HG03571 (cell line): ENCODE measurements at regions not wholly inside any gene's neighbourhood (a gene's known extent, or its start where the extent isn't known, plus 50 kb on each side); places are given as distances from the start of the nearest gene placed in this dataset.
"Not testable (repeated sequence)": the region's sequence is repeated elsewhere in the genome, so short reads cannot be mapped to it uniquely, and the experiment has no call there.

Experiments used
- ATAC-seq: cut with Tn5 transposase; IDR thresholded peaks from one replicate; pipeline ENCODE4 v1.9.1; 2021; ENCODE audit not compliant: unreplicated experiment

DNA sequence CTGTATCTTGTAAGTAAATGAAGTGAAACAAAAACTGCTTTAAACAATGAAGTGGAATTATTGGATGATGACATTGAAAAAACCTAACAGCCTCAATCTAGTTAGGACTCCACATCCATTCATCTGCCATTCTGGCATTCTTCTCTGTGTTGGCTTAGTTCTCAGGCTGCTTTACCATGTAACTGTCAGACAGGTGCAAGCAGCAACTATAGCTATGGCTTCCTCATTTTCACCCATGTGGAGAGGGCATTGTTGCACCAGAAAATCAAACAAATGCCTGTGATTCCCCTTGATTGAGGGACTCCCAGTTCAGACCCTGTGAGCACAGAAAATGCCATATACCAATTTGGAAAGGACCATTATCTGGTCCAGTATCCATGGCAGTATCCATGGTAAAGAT is 129.5 kb upstream of the NYAP2 start:
- ATAC-seq, result no peak

DNA sequence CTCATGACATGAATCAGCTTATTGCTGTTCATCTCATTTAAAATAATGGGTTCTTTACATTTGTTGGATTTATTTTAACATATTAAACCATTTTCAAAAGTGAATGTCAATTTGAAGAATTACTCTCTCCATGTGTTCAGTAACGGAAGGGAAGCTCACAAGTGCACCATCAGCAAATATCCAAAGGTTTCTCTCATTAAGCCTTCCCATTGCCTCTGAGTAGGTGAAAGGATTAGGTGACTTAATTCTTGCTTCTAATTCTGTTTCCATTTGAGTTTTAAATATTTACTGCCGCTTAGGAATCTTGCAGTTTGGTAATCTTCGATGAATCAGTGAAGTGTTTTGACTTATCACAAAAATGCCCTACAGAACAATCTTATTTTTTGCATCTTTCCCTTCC is 145.1 kb upstream of the NYAP2 start:
- ATAC-seq, result no peak

DNA sequence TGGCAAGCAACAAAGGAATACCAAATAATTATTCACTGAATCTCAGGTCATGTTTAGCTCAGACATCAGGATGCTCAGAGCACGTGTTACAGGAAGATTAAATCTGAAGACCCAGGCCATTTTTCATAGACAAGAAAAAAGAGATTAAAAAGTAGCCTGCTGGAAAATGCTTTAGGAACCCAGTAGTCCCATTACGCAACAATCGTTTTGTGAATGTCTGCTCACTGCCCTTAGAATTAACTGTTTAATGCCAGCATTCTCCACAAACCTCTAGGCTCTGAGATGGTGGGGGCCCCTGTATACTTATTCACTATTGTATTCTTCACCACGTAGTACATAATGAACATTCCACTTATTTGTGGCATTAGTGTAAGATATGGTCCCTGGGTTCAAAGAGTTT is 154.6 kb upstream of the NYAP2 start:
- ATAC-seq, result no peak

DNA sequence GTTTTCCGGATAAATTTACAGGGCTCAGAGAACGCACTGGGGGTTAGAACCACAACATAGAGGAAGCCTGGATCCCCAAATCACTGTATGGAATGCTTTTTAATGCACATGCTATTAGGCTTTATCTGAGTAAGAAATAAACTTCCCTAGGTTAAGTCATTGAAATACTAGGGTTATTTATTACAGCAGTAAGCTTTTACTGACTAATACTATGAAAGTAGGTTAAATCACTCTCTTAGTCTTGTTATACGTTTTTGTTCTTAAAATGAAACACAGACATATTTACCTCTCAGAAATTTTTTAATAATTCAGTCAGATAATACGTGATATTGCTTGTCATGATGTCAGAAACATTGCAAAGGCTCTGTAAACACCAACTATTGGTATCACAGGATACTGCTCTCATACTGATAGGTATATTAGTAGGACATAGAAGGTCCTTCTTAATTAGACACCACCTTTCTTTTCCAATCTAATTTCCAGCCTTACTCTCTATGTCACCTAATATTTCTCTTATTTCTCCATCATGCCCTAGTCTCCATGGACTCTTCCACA is 162.7 kb upstream of the NYAP2 start:
- peak; percentile 58 for ATAC-seq

DNA sequence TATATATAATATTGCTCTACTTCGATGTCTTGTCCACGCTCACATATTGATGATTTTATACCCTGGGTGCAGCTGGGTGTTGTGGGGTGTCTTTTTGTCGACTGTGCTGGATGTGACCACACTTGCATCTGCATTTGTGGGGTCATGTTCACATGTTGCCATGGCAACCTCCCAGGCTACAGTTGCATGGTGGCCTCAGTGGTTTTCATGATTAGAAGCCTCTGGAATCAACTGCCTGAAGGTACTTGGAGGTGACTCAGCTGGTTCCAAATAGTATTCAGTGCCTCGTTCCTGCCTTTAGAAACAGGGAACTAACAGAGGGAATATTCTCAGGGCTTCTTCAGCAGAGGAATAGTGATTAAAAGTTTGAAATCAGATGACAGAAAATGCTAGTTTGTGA is 166.3 kb upstream of the NYAP2 start:
- ATAC-seq, result no peak

DNA sequence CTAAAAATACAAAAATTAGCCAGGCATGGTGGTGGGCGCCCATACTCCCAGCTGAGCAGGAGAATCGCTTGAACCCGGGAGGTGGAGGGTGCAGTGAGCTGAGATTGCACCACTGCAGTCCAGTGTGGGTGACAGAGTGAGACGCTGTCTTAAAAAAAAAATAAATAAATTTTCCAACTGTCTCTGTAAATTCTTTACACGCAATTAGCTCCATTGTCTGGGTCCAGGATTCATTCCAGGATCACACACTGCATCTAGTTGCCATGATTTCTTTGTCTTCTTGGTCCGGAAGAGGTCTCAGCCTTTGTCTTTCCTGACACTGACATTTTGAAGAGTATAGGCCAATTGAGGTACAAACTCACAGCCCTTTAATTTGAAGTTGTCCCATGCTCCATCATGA is 167.6 kb upstream of the NYAP2 start:
- no peak for ATAC-seq

DNA sequence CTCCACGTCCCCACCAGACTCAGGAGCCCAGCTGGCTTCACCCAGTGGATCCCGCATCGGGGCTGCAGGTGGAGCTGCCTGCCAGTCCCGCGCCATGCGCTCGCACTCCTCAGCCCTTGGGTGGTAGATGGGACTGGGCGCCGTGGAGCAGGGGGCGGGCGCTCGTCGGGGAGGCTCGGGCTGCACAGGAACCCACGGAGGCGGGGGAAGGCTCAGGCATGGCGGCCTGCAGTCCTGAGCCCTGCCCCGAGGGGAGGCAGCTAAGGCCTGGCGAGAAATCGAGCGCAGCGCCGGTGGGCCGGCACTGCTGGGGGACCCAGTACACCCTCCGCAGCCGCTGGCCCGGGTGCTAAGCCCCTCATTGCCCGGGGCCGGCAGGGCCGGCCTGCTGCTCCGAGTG is 170.2 kb upstream of the NYAP2 start:
- ATAC-seq, result not testable (repeated sequence)

DNA sequence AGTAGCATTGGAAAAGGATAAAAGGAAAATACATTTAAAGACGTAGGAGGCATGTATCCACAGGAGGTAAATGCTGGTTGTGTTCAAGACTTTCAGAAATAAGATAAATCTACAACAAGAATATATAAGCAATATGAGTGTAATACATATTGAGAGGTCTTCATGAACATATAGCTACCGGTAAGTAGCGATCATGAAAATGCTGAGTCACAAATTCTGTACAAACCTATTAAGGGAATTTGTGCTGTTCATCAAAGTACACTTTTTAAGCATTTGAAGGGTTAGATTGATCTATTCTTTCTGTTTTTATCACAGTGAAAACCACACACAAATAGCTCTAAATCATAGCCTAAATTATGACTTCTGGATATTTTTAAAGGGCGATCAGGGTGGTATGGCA is 173.1 kb upstream of the NYAP2 start:
- no peak for ATAC-seq

DNA sequence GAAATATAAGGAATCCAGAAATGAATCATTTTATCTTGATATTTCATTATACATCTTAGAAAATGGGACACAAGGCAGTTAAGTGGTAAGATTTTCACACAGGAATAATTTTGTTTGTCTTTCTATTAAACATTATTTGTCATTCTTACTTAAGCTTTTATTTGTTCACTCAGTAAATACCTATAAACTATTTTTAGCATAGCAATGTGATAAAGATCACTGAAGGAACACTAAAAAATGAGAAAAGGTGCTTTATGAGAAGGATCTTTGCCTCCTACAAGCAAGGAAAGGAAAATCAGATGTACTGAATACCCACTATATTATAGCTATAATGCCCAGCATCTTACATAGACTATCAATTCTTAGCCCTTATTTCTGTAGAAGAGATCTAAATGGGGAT is 176.2 kb upstream of the NYAP2 start:
- ATAC-seq, result no peak

DNA sequence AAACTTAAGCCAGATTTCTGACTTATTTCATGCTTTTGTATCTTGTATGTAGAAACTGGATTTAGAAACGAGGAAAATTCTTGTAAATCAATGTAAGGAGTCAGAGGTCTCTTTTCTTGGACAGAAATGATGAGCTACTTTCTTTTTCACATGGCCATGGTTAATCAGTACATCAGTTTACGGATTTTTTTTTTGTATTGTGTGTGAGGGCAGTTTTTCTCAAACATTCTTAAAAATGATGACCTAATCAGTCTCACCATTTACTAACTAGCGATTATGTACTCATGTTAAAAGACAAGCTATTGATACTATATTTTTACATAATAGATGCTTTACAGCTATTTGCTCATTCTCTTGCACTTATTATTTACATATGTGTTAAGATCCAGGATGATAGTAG is 165.2 kb upstream of the DOCK10 start:
- ATAC-seq, result no peak

DNA sequence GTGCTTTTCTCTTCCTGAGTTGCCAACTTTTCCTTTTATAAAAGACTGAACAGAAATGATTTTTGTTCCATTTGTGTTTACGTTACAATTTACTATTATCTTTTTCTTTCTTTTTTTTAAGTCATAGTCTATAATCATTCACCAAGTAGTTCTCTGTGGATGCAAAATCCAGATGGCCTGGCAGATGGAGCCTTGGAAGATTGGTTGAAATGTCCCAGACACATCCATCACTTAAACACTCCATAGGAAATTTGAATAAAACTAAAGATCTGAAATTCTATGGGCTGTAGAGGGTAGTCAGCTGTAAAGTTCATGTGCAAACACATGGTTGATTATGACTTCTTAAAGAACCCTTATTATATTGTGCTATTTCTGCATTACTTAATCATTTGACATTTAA is 164.8 kb upstream of the DOCK10 start:
- no peak for ATAC-seq

DNA sequence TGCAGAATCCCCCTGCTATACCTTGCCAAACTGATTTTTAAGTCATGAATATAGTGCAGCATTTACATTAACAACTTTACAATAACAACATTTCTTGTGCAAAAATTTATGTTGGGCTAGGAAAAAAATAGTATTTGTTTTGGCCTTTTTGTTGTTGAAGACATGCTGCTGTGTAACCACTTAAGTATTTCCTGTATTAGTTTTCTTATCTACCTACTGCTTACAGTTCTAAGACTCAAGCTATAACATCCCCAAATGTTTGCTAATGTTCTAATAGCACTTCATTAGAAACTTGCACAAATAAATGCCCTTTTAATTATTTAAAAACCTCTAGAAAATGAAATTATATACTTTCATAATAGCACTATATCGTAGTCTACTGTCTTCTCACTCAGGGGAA is 154.3 kb upstream of the DOCK10 start:
- ATAC-seq, result no peak

DNA sequence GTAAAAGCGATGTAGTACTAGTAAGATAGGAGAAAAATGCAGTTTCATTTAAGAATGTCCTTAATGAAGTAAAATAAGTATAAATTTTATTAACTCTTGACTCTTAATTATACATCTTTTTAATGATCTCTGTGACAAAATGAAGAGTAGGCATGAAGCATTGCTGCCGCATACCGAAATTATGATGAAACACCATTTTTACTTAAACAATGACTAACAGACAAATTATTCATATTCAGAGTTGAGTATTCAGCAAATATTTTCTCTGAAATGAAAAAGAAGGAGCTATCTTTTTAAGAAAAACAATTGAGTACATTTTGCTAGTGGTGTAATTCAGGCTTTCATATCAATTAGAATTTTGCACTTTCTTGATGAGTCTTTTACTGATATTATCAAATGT is 150.6 kb upstream of the DOCK10 start:
- no peak for ATAC-seq

DNA sequence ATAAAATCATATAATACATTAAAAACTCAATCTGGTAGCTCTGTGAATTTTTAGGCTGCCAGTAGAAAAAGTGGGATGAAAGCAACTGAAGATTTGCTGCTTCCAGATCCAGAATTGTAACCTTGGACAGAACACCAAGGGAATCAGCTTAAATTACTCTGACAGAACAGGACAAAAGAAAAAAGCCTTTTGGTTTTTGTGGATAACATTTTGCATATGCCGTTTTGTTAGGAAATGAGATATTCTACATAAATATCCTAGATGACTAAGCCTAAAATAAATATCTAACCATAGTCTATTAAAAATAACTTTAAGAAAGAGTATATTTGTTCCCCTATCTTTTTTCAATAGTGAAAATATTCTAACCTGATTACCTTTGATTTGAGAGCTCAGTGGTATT is 148.7 kb upstream of the DOCK10 start:
- ATAC-seq, result no peak

DNA sequence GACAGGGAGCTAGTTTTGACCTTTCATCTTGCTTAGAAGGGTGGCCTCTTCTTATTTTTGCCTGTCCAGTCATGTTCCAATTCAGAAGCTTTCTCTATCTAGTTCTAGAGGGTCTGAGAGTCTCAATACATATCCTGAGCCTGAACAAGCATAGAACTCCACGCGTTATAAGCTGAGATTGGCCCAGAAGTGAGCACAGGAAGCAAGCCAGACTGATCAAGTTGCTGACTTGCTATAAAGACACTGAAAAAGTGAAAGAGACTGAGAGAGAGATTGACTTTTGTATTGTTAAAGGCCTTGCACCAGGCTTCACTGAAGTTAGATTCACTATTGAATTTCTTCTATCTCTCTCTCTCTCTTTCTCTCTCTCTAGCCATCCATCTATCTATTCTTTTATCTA is 142.7 kb upstream of the DOCK10 start:
- no peak for ATAC-seq

DNA sequence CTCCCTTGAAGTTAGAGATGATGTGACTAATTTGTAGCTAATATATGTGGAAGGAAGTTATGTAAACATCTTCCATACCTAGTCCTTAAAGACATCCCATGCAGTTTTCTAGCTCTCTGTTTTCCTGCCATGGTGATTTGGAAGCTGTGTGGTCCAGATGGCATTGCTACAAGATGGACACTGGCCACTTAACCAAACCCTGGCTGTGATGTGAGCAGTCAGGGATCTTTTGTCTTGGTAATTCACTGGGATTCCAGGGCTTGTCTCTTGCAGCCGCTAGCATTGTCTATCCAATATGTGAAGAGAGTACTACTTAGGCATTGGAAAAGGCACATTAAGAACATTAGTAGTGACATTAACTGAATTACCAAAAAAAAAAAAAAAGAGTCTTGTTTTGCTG is 139.9 kb upstream of the DOCK10 start:
- no peak for ATAC-seq

DNA sequence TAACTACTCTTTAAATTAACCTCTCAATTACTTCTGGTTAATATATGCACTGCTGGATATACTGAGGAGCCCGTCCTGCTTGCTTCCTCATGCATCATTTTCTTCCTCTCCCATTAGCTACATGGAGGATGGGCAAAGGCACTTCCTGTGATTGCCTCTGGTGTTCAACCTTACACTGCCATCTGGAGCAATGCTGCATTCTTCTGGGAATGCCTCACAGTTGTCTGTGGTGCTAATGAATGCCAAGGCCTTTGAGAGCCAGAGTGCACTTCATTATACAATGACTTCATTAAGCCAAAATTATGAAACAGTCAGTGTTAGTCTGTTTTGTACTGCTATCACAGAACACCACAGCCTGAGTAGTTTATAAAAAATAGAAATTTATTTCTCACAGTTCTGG is 134.8 kb upstream of the DOCK10 start:
- no peak for ATAC-seq

DNA sequence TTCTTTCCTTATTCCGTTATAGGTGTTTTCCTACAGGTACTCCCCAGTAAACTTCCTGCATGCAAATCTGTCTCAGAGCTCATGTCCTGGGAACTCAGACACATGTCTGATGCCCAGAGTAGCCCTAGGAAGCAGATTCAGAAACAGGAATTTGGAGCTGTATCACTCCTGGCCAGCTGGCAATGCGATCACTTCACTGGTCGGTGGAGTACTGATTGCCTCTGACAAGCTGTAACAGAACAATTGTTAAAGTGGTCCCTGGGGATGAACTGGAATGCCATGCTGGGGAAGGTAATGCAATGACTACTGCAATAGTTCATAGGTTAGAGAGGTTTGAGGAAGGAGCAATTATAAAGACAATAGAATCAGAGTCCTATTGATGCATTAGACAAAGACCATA is 131.6 kb upstream of the DOCK10 start:
- no peak for ATAC-seq

DNA sequence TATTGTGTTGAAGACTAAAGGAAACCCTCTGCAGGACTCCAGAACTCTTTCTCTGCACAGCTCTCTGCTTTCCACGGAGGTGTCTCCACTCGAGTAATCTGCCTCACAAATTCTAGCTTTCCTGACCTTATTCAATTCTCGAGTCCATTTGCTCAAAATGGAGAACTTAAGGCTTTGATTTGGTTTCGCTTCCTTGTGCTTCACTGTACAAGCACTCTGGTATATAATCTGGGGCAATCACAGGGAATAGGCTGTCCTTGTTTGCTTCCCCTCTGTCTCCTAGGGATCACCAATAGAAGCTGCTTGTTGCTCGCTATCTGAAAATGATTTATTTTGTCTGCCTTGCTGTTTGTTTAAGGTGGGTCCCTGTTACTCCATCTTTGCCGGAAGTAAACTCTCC is 129.1 kb upstream of the DOCK10 start:
- ATAC-seq, result no peak

DNA sequence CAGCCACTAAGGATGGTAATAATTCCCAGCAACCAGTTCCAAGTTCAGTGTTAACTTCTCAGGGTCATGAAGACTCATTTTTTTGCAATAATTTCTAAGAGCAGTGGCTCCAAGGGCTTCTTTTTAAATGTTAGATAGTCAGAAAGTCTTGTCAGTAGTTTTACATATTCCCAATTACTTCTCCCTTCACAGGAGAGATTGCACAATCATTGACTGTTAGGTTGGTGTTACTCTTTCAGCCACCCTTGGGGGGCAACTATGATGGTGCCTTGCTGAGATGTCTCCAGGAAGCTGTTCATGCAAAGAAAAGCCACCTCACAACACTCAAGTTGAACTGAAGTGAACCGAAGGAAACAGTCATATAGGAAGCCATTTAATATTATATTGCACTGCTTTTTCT is 127.9 kb upstream of the DOCK10 start:
- ATAC-seq, result no peak

DNA sequence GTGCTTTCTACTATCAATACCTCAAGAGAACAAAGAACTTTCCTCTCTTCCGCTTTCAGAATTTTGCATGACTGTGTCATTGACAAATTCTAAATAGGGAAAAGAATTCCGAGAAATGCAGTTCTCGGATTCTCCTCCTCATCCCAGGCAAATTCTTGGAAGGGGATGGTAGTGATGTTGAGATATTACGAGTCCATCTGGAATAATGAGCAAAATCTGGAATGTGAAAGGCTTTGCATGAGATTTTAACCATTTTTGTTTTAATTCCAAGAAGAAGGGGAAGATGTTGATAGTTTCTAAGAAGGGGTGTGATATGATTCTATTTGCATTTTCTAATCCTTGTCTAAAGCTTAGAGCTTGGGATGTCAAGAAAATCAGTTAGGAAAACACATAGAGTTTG is 127.1 kb upstream of the DOCK10 start:
- ATAC-seq, result no peak

DNA sequence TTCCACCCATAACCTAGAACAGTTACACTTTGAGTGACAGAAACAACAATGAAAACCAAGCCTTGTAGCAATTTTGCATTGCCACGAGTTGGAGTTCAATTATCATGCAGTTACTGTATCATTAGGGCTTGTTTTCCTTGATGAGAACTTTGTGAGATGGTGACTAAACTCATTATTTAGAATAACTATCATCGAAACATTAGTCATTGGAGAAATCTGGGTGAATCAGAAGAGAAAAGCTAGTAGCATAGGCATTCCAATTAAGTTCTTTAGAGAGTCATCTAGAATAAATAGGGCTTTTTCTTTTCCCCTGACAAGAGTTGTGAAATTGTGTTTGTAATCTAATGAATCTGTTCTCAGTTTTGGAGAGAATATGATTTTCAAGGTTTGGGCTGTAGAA is 122.8 kb upstream of the DOCK10 start:
- no peak for ATAC-seq

DNA sequence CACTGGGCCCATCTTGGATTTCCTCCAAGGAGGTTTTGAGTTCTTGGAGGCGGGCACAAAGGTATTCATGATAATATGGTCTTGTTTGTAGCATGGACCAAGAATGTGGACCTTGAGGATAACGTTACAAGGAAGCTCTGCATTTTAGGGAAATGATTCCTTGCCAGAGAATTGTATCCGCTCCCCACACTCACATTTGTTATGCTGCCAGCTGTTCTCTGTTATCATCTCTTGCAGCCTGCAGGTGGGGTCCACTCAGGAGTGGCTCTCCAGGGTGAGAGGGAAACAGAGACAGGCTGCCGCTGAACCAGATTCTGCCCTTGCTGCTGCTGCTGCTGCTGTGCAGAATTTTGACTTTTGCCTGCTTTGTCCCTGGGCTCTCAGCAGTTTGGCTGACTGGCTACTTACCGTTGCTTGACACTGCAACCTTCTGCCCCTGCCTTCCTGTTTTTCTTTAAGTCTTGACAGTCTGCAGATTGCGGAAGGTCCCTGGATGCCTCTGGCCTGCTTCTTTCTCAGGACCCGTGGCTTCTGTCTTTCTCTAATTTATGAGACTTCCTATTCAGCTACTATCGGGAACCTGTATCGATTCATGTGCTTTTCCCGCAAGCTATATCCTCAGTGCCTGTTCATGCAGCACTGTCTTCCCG is 122.3 kb upstream of the DOCK10 start:
- ATAC-seq, result no peak
